ENCODE measurements at regions not wholly inside any gene's neighbourhood (a gene's known extent, or its start where the extent isn't known, plus 50 kb on each side); places are given as distances from the start of the nearest gene placed in this dataset.

DNA sequence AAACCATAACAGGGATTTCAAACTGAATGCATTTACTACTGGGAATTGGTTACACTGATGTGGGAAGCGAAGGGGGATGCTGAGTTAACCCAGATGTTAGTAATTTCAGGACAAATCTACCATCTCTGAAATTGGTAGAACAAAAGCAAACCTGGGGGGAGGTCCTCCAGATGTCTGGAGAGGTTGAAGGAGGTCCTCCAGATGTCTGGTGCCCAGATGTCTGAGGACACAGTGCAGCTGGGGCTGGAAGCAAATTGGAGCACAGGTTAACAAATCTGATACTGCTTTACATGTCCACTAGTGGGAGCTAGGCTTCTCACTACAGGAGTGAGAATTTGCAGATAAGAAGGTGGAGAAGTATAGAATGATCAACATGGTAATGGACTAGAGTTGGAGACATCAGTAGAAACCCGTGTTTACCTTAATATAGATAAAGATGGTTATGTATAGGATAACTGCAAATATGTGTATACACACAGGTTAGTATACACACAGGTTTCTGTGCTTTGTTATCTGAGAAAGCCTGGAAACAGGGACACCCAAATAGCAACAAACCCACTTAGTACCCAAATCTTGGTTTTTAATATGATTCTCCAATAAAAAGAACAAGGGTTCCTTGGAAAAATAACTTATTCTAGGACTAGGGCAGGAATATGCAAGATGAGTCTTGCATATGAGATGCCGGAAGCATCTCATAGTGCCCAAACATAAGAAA lies 162.5 kb downstream of the C12orf50 start:
- TF ChIP-seq POLR2AphosphoS5 (IDR thresholded peaks at IDR 0.05) (no peak), POLR2A (IDR thresholded peaks at IDR 0.05) (no peak)
- TF ChIP-seq, protein P1, sequence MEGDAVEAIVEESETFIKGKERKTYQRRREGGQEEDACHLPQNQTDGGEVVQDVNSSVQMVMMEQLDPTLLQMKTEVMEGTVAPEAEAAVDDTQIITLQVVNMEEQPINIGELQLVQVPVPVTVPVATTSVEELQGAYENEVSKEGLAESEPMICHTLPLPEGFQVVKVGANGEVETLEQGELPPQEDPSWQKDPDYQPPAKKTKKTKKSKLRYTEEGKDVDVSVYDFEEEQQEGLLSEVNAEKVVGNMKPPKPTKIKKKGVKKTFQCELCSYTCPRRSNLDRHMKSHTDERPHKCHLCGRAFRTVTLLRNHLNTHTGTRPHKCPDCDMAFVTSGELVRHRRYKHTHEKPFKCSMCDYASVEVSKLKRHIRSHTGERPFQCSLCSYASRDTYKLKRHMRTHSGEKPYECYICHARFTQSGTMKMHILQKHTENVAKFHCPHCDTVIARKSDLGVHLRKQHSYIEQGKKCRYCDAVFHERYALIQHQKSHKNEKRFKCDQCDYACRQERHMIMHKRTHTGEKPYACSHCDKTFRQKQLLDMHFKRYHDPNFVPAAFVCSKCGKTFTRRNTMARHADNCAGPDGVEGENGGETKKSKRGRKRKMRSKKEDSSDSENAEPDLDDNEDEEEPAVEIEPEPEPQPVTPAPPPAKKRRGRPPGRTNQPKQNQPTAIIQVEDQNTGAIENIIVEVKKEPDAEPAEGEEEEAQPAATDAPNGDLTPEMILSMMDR (IDR thresholded peaks at IDR 0.05): no peak

All from prostate gland (tissue), 2 donors.